ENCODE measurements at regions not wholly inside any gene's neighbourhood (a gene's known extent, or its start where the extent isn't known, plus 50 kb on each side); places are given as distances from the start of the nearest gene placed in this dataset.

DNA sequence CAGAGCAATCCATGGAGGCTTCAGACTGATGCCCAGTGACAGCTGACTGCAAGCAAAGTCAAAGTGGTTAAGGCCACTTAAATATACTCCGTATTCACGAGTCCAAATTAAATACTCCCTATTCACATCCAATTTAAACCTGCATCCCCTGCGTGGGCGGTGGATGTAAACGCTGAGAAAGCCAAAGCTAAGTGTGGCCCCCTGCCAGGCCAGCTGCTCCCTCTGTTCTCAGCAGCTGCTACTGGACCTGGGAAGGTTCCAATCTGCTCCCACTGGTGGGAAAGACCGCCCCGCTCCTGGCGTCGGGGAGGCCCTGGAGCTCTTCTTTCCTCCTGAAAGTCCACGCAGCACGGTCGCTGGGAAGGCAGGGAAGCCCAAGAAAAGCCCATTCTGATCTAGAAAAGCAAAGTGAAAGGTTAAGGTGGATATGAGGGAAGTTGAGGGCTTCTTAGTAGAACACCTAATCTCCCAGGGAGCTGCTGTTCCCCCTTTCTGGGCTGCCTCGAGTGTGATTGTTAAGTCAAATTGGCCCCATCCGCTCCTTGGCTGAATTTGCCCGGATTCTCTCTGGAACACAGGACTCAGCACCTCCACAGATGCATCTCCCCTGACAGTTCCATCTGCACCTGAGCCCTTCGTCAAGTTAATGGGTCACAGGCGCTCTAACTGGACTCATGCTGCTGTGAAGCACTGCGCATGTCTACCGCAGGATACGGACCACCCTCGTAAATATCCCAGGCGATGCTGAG lies 205.5 kb downstream of the USP12 start:
- Histone ChIP-seq H3K27me3 (ENCODE audit: insufficient read depth, low read length) (no peaks in the 10 kb centered on the region), H2AFZ (ENCODE audit: low read depth, low read length, poor library complexity, severe bottlenecking) (no peak overlapping the region), H3K79me2 (ENCODE audit: insufficient read depth, low read length) (no peaks in the 10 kb centered on the region), H3K4me1 (ENCODE audit: control insufficient read depth in 1 of 2, insufficient read depth in 2 of 2, low read length in 2 of 2) (no peaks in the 10 kb centered on the region), H3K27ac (ENCODE audit: low read depth, low read length) (no peak overlapping the region), H3K9me3 (ENCODE audit: control insufficient read depth in 1 of 2, insufficient read depth in 1 of 2, low read depth in 1 of 2, low read length in 2 of 2) (no peaks in the 10 kb centered on the region), H3K4me2 (ENCODE audit: low read length) (no peak overlapping the region), H3K36me3 (ENCODE audit: control insufficient read depth in 1 of 2, insufficient read depth in 2 of 2, low read length in 2 of 2) (no peaks in the 10 kb centered on the region), H3K9me2 (ENCODE audit: insufficient read depth) (no peaks in the 10 kb centered on the region), H4K20me1 (ENCODE audit: insufficient read depth) (no peaks in the 10 kb centered on the region), H3K4me3 (replicated peaks in 1 of 2; ENCODE audit: low read depth in 1 of 2, low read length in 2 of 2) (no peak overlapping the region), H3K9ac (ENCODE audit: low read length) (no peak overlapping the region)
- intact Hi-C loops (cut with micrococcal nuclease): no loop called here
- BruUV-seq (replicated peaks): no TSS peak
- POLR2A ChIA-PET: no interaction called here
- RAD21 ChIA-PET (ENCODE audit: low non-redundant PET in 1 of 2, low total read pairs in 2 of 2, uncharacterized antibody in 2 of 2, unreplicated experiment in 2 of 2): no interaction called here
- DNase-seq (ENCODE audit: low read depth, low spot score): no peak
- CTCF ChIA-PET: interaction anchor here (1.4 to 1.5 kb wide), 2 partner anchors 19 to 396 kb away, joined by 5 read pairs; no protein-coding TSS in a partner anchor
- ATAC-seq: no peak
- TF ChIP-seq ELF1 (IDR thresholded peaks at IDR 0.05; ENCODE audit: borderline replicate concordance, low read depth) (no peak), SRF (IDR thresholded peaks at IDR 0.05; ENCODE audit: low read depth) (no peak), SIN3A (IDR thresholded peaks at IDR 0.05; ENCODE audit: low read depth) (no peak), EGR1 (IDR thresholded peaks at IDR 0.05; ENCODE audit: low read depth) (no peak)

- no peak for ATAC-seq
Measured at GRCh38 chr13:26964278-26965250, 204.0 kb upstream of the GPR12 start.

More at GRCh38 chr13:26964278-26965250, 204.0 kb upstream of the GPR12 start:
- no peak for DNase-seq (ENCODE audit: low read depth, low spot score)
- Histone ChIP-seq H3K9ac (ENCODE audit: low read length) (no peak overlapping the region), H3K79me2 (ENCODE audit: insufficient read depth, low read length) (no peaks in the 10 kb centered on the region), H3K4me3 (replicated peaks in 1 of 2; ENCODE audit: low read depth in 1 of 2, low read length in 2 of 2) (no peak overlapping the region), H4K20me1 (ENCODE audit: insufficient read depth) (no peaks in the 10 kb centered on the region), H3K36me3 (ENCODE audit: control insufficient read depth in 1 of 2, insufficient read depth in 2 of 2, low read length in 2 of 2) (no peaks in the 10 kb centered on the region), H3K9me2 (ENCODE audit: insufficient read depth) (no peaks in the 10 kb centered on the region), H3K27ac (ENCODE audit: low read depth, low read length) (no peak overlapping the region), H2AFZ (ENCODE audit: low read depth, low read length, poor library complexity, severe bottlenecking) (no peak overlapping the region), H3K9me3 (ENCODE audit: control insufficient read depth in 1 of 2, insufficient read depth in 1 of 2, low read depth in 1 of 2, low read length in 2 of 2) (no peaks in the 10 kb centered on the region), H3K27me3 (ENCODE audit: insufficient read depth, low read length) (no peaks in the 10 kb centered on the region), H3K4me2 (ENCODE audit: low read length) (no peak overlapping the region), H3K4me1 (ENCODE audit: control insufficient read depth in 1 of 2, insufficient read depth in 2 of 2, low read length in 2 of 2) (no peaks in the 10 kb centered on the region)
- ChIA-PET RAD21 (ENCODE audit: low non-redundant PET in 1 of 2, low total read pairs in 2 of 2, uncharacterized antibody in 2 of 2, unreplicated experiment in 2 of 2) (no interaction called here), POLR2A (no interaction called here), CTCF (no interaction called here)
- BruUV-seq (replicated peaks): no TSS peak
- intact Hi-C loops (cut with micrococcal nuclease): no loop called here
- TF ChIP-seq ELF1 (IDR thresholded peaks at IDR 0.05; ENCODE audit: borderline replicate concordance, low read depth) (no peak), TCF7L2 (IDR thresholded peaks at IDR 0.05; ENCODE audit: borderline replicate concordance, extremely low read depth, insufficient read depth, insufficient read length) (no peak), SP1 (IDR thresholded peaks at IDR 0.05; ENCODE audit: low read depth) (no peak), SIN3A (IDR thresholded peaks at IDR 0.05; ENCODE audit: low read depth) (no peak), EZH2phosphoT487 (IDR thresholded peaks at IDR 0.05; ENCODE audit: borderline replicate concordance) (no peak), POLR2AphosphoS5 (IDR thresholded peaks at IDR 0.05; ENCODE audit: low read depth, low read length) (no peak), SRF (IDR thresholded peaks at IDR 0.05; ENCODE audit: low read depth) (no peak), EGR1 (IDR thresholded peaks at IDR 0.05; ENCODE audit: low read depth) (no peak), CEBPB (IDR thresholded peaks at IDR 0.05; ENCODE audit: low read depth) (no peak), ZFX (IDR thresholded peaks at IDR 0.05) (no peak)
- TF ChIP-seq, protein P1, sequence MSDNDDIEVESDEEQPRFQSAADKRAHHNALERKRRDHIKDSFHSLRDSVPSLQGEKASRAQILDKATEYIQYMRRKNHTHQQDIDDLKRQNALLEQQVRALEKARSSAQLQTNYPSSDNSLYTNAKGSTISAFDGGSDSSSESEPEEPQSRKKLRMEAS (IDR thresholded peaks at IDR 0.05): no peak
- TF ChIP-seq, protein P2, sequence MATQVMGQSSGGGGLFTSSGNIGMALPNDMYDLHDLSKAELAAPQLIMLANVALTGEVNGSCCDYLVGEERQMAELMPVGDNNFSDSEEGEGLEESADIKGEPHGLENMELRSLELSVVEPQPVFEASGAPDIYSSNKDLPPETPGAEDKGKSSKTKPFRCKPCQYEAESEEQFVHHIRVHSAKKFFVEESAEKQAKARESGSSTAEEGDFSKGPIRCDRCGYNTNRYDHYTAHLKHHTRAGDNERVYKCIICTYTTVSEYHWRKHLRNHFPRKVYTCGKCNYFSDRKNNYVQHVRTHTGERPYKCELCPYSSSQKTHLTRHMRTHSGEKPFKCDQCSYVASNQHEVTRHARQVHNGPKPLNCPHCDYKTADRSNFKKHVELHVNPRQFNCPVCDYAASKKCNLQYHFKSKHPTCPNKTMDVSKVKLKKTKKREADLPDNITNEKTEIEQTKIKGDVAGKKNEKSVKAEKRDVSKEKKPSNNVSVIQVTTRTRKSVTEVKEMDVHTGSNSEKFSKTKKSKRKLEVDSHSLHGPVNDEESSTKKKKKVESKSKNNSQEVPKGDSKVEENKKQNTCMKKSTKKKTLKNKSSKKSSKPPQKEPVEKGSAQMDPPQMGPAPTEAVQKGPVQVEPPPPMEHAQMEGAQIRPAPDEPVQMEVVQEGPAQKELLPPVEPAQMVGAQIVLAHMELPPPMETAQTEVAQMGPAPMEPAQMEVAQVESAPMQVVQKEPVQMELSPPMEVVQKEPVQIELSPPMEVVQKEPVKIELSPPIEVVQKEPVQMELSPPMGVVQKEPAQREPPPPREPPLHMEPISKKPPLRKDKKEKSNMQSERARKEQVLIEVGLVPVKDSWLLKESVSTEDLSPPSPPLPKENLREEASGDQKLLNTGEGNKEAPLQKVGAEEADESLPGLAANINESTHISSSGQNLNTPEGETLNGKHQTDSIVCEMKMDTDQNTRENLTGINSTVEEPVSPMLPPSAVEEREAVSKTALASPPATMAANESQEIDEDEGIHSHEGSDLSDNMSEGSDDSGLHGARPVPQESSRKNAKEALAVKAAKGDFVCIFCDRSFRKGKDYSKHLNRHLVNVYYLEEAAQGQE (IDR thresholded peaks at IDR 0.05; ENCODE audit: low read depth): no peak
- TF ChIP-seq, protein P3, sequence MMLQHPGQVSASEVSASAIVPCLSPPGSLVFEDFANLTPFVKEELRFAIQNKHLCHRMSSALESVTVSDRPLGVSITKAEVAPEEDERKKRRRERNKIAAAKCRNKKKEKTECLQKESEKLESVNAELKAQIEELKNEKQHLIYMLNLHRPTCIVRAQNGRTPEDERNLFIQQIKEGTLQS (IDR thresholded peaks at IDR 0.05): no peak
